ENCODE measurements at regions not wholly inside any gene's neighbourhood (a gene's known extent, or its start where the extent isn't known, plus 50 kb on each side); places are given as distances from the start of the nearest gene placed in this dataset.

- Histone ChIP-seq H3K36me3 (no peaks in the 10 kb centered on the region), H3K27me3 (no peaks in the 10 kb centered on the region), H3K27ac (no peak overlapping the region), H3K4me3 (no peak overlapping the region), H3K4me1 (no peaks in the 10 kb centered on the region), H3K9me3 (peaks cover 0 to 10% (median 0%) of the 10 kb centered on the region in 3 donors)
- intact Hi-C loops (cut with DNase I) = no loop called here
- WGBS, 2 donors = 38 to 51% methylated on average over 4 of the region's 4 CpGs
- TF ChIP-seq CTCF (IDR thresholded peaks at IDR 0.05) (no peak), POLR2A (IDR thresholded peaks at IDR 0.05) (no peak)
- no peak for DNase-seq
Measured at GRCh38 chr11:43010042-43010441, 301.8 kb upstream of the API5 start.

- no peak overlapping the region for H3K4me3 ChIP-seq
- no peak overlapping the region for H3K27ac ChIP-seq
- no peak for TF ChIP-seq POLR2A (IDR thresholded peaks at IDR 0.05)
- no peak for TF ChIP-seq CTCF (IDR thresholded peaks at IDR 0.05)
- H3K36me3 ChIP-seq = no peaks in the 10 kb centered on the region
- no peaks in the 10 kb centered on the region for H3K4me1 ChIP-seq
- WGBS, 2 donors = 58 to 89% methylated on average over 2 of the region's 2 CpGs
- DNase-seq = no peak
- intact Hi-C loops (cut with DNase I) = no loop called here
- H3K9me3 ChIP-seq = peaks cover 0 to 6% (median 0%) of the 10 kb centered on the region in 3 donors
- no peaks in the 10 kb centered on the region for H3K27me3 ChIP-seq
Measured at GRCh38 chr11:43012606-43013005, 299.2 kb upstream of the API5 start.

DNA sequence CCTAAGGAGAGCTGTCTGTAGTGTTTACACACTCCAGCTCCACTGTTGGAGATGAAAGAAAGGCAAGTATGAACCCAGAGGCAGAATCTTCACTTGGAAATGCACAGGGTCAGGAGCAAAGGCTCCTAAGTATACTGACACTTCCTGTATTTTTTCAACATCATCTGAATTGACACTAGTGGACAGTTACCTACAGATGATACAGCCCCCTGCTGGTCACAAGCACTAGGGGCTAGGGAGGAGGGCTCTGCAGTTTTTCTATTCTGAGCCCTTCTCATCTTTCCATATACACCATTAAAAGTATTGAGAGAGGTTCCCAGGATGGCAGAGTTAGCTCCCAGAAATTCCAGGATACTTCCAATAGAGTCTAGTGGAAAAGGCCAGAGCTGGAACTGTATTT is 290.3 kb upstream of the API5 start:
- H3K4me1 ChIP-seq = no peaks in the 10 kb centered on the region
- H3K36me3 ChIP-seq = no peaks in the 10 kb centered on the region
- intact Hi-C loops (cut with DNase I) = no loop called here
- H3K4me3 ChIP-seq = no peak overlapping the region
- no peak for DNase-seq
- no peaks in the 10 kb centered on the region for H3K27me3 ChIP-seq
- TF ChIP-seq POLR2A (IDR thresholded peaks at IDR 0.05) (no peak), CTCF (IDR thresholded peaks at IDR 0.05) (no peak)
- H3K9me3 ChIP-seq = no peaks in the 10 kb centered on the region
- H3K27ac ChIP-seq = no peak overlapping the region

- no peaks in the 10 kb centered on the region for H3K36me3 ChIP-seq
- intact Hi-C loops (cut with DNase I) = no loop called here
- TF ChIP-seq CTCF (IDR thresholded peaks at IDR 0.05) = no peak
- TF ChIP-seq POLR2A (IDR thresholded peaks at IDR 0.05) = no peak
- no peaks in the 10 kb centered on the region for H3K4me1 ChIP-seq
- H3K27ac ChIP-seq = no peak overlapping the region
- H3K9me3 ChIP-seq = no peaks in the 10 kb centered on the region
- DNase-seq = no peak
- no peaks in the 10 kb centered on the region for H3K27me3 ChIP-seq
- no peak overlapping the region for H3K4me3 ChIP-seq
- WGBS, 2 donors = 50 to 61% methylated on average over 3 of the region's 3 CpGs
Measured at GRCh38 chr11:43034341-43034740, 277.5 kb upstream of the API5 start.

DNA sequence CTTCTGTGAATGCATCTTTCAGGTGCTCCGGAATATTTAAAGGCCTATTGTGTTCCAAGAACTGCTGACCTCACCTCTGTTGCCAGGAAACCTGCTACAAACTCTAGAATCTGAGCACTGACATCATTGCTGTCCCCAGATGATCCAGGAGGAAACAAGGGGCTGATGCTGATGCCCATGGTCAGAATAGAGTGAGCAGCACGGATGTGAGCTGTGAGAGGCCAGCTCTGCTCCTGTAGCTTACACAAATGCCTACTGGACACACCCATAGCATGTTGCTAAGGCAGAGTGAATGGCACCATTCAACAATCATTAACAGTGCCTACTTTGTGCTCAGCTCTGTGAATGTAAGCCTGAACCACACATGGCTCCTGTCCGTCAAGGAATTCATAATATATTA is 276.7 kb upstream of the API5 start:
- Histone ChIP-seq H3K36me3 (no peaks in the 10 kb centered on the region), H3K9me3 (no peaks in the 10 kb centered on the region), H3K4me3 (no peak overlapping the region), H3K27me3 (no peaks in the 10 kb centered on the region), H3K27ac (no peak overlapping the region), H3K4me1 (no peaks in the 10 kb centered on the region)
- 32 to 44% methylated on average over 2 to 3 of the region's 3 CpGs for WGBS, 2 donors
- DNase-seq = no peak
- TF ChIP-seq CTCF (IDR thresholded peaks at IDR 0.05) = no peak
- no peak for TF ChIP-seq POLR2A (IDR thresholded peaks at IDR 0.05)
- intact Hi-C loops (cut with DNase I) = no loop called here

Measured in esophagus squamous epithelium (tissue), 5 donors.